ENCODE measurements at regions not wholly inside any gene's neighbourhood (a gene's known extent, or its start where the extent isn't known, plus 50 kb on each side); places are given as distances from the start of the nearest gene placed in this dataset.
"Not testable (repeated sequence)": the region's sequence is repeated elsewhere in the genome, so short reads cannot be mapped to it uniquely, and the experiment has no call there.

DNA sequence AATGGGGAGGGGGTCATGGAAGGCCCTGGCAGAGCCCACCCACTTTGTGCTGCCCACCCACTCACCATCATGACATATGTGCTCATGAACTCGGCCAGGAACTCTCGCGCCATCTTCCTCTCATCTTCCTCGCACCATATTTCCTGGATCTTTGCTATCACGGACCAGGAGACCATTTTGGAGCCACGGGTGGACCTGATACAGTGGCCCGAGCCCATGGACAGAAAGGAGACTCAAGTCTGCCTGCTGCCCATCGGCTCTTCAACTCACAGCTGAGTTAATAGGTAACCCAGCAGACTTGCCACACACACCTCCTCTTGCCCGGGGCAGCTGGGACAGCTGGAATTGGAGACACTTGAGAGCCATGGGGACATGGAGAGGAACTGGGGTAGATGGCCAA is 1958.3 kb downstream of the FOXD4L5 start:
- not testable (repeated sequence) for H3K27me3 ChIP-seq, H3K36me3 Mint-ChIP-seq

GRCh38 chr9:63325696-63326095 is 1959.3 kb downstream of the FOXD4L5 start:
- H3K27me3 Mint-ChIP-seq (ENCODE audit: insufficient read depth, low read depth); H3K9me3 Mint-ChIP-seq: not testable (repeated sequence)

More for the DNA sequence above, 1958.3 kb downstream of the FOXD4L5 start:
- not testable (repeated sequence) for H3K27ac ChIP-seq; H3K4me1 ChIP-seq; H3K4me1 Mint-ChIP-seq; H3K4me3 ChIP-seq; H3K9ac ChIP-seq; H3K36me3 ChIP-seq; DNase-seq (ENCODE audit: low spot score); H3K27ac Mint-ChIP-seq; H3K27me3 Mint-ChIP-seq (ENCODE audit: insufficient read depth, low read depth); H3K9me3 ChIP-seq (ENCODE audit: low read depth); H3K79me2 ChIP-seq (ENCODE audit: low read depth); H3K4me2 ChIP-seq; H3K4me3 Mint-ChIP-seq; H4K20me1 ChIP-seq (ENCODE audit: low read depth); H3F3A ChIP-seq (ENCODE audit: low read depth); H3K9me3 Mint-ChIP-seq; H2AFZ ChIP-seq (replicated peaks)

DNA sequence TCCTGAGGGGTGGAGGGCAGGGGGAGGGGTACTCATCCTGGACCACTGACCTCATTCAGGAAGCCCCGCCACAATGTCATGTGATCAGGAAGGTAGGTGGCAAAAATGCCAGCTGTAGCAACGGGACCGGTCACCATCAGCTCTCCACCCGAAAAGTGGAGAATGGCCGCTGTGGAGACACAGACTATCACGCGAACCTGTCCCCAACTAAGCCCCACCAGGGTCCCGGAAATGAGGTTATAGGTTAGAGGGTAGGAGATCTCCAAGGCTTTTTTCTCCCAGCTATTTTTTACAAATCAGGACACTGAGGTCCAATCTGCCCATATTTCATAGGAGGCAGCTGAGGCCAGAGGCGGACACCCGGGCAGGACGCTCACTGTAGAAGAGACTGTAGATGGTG is 1966.9 kb downstream of the FOXD4L5 start:
- not testable (repeated sequence) for H3K9me3 Mint-ChIP-seq; H3K27ac ChIP-seq; H3K4me1 Mint-ChIP-seq; H3K27me3 ChIP-seq; H2AFZ ChIP-seq (replicated peaks); H3K4me3 ChIP-seq; H3K27ac Mint-ChIP-seq; H3F3A ChIP-seq (ENCODE audit: low read depth); H3K79me2 ChIP-seq (ENCODE audit: low read depth); H3K9ac ChIP-seq; H3K4me1 ChIP-seq; H3K9me3 ChIP-seq (ENCODE audit: low read depth); H3K36me3 Mint-ChIP-seq; H3K36me3 ChIP-seq; H3K27me3 Mint-ChIP-seq (ENCODE audit: insufficient read depth, low read depth); H3K4me2 ChIP-seq; DNase-seq (ENCODE audit: low spot score); H3K4me3 Mint-ChIP-seq; H4K20me1 ChIP-seq (ENCODE audit: low read depth)

More at GRCh38 chr9:63325696-63326095, 1959.3 kb downstream of the FOXD4L5 start:
- not testable (repeated sequence) for H3F3A ChIP-seq (ENCODE audit: low read depth); H3K36me3 Mint-ChIP-seq; H3K27ac Mint-ChIP-seq; H3K27ac ChIP-seq; H3K4me3 Mint-ChIP-seq; H2AFZ ChIP-seq (replicated peaks); H3K4me2 ChIP-seq; H3K27me3 ChIP-seq; H3K36me3 ChIP-seq; H3K79me2 ChIP-seq (ENCODE audit: low read depth); H4K20me1 ChIP-seq (ENCODE audit: low read depth); H3K4me1 Mint-ChIP-seq; DNase-seq (ENCODE audit: low spot score); H3K4me3 ChIP-seq; H3K9ac ChIP-seq; H3K4me1 ChIP-seq; H3K9me3 ChIP-seq (ENCODE audit: low read depth)

DNA sequence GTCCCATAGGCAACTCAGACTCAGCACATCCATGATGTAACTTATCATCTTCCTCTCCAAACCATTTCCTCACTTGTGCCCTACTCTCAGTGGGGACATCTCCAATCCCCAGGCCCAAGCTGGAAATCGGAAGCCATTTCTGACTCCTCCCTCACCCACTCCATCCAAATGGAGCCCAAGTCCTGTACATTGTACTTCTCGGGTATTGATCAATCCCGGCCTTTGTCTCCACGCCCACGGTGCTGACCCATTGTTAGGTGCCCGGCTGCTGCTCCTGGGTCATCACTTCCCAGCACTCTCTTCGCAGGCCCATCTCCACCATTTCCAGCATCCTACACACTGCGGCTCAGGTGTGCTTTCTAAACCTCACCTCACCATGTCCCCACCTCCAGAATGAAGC is 1969.6 kb downstream of the FOXD4L5 start:
- H3K27ac ChIP-seq; H3F3A ChIP-seq (ENCODE audit: low read depth); H3K27ac Mint-ChIP-seq; H2AFZ ChIP-seq (replicated peaks); H3K27me3 ChIP-seq; H3K79me2 ChIP-seq (ENCODE audit: low read depth); H3K4me3 Mint-ChIP-seq; H3K4me2 ChIP-seq; H4K20me1 ChIP-seq (ENCODE audit: low read depth); H3K4me1 ChIP-seq; H3K4me1 Mint-ChIP-seq; H3K9me3 Mint-ChIP-seq; H3K36me3 Mint-ChIP-seq; H3K9me3 ChIP-seq (ENCODE audit: low read depth); H3K9ac ChIP-seq; H3K27me3 Mint-ChIP-seq (ENCODE audit: insufficient read depth, low read depth); H3K4me3 ChIP-seq; DNase-seq (ENCODE audit: low spot score); H3K36me3 ChIP-seq: not testable (repeated sequence)

DNA sequence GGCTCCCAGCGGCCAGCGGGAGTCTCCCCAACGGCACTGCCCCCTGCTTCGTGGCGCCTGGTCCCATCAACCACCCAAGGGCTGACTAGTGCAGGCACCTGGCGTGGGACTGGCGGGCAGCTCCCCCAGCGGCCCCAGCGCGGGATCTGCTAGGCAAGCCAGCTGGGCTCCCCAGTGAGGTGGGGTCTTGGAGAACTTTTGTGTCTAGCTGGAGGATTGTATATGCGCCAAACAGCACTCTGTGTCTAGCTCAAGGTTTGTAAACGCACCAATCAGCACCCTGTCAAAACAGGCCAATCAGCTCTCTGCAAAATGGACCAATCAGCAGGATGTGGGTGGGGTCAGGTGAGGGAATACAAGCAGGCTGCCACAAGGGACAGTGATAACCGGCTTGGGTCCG is 1988.2 kb downstream of the FOXD4L5 start:
- not testable (repeated sequence) for H3K4me3 Mint-ChIP-seq; H3K27me3 Mint-ChIP-seq (ENCODE audit: insufficient read depth, low read depth); H3K27ac ChIP-seq; H3K27ac Mint-ChIP-seq; H3K4me1 Mint-ChIP-seq; DNase-seq (ENCODE audit: low spot score); H3K4me2 ChIP-seq; H4K20me1 ChIP-seq (ENCODE audit: low read depth); H2AFZ ChIP-seq (replicated peaks); H3K9ac ChIP-seq; H3K4me1 ChIP-seq; H3K79me2 ChIP-seq (ENCODE audit: low read depth); H3K36me3 ChIP-seq; H3K9me3 ChIP-seq (ENCODE audit: low read depth); H3K9me3 Mint-ChIP-seq; H3F3A ChIP-seq (ENCODE audit: low read depth); H3K27me3 ChIP-seq; H3K36me3 Mint-ChIP-seq; H3K4me3 ChIP-seq

DNA sequence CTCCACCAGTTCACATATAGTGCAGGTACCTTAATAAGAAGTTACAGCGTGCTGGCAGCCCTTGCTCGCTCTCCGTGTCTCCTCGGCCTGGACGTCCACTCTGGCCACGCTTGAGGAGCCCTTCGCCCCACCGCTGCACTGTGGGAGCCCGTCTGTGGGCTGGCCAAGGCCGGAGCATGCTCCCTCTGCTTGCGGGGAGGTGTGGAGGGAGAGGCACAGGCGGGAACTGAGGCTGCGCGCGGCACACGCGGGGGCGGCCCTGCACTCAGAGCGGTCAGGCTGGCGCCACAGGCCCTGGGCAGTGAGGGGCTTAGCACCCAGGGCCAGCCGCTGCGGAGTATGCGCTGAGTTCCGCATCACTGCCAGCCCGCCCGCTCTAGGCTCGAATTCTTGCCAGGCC is 1988.6 kb downstream of the FOXD4L5 start:
- not testable (repeated sequence) for H3K36me3 Mint-ChIP-seq; H3K27me3 Mint-ChIP-seq (ENCODE audit: insufficient read depth, low read depth); H3K36me3 ChIP-seq; H2AFZ ChIP-seq (replicated peaks); H3F3A ChIP-seq (ENCODE audit: low read depth); H3K9me3 Mint-ChIP-seq; H3K27ac Mint-ChIP-seq; H3K27me3 ChIP-seq; H3K9ac ChIP-seq; H3K4me1 ChIP-seq; H3K9me3 ChIP-seq (ENCODE audit: low read depth); H4K20me1 ChIP-seq (ENCODE audit: low read depth); H3K79me2 ChIP-seq (ENCODE audit: low read depth); H3K4me3 ChIP-seq; DNase-seq (ENCODE audit: low spot score); H3K27ac ChIP-seq; H3K4me2 ChIP-seq; H3K4me3 Mint-ChIP-seq; H3K4me1 Mint-ChIP-seq

GRCh38 chr9:63289971-63290370 is 1995.0 kb downstream of the FOXD4L5 start:
- H3K36me3 ChIP-seq; H3K36me3 Mint-ChIP-seq; H3K4me3 ChIP-seq; H3F3A ChIP-seq (ENCODE audit: low read depth); H3K4me3 Mint-ChIP-seq; H3K4me1 ChIP-seq; H3K4me2 ChIP-seq; H3K9ac ChIP-seq; H3K9me3 Mint-ChIP-seq; H3K9me3 ChIP-seq (ENCODE audit: low read depth); H3K4me1 Mint-ChIP-seq; H3K27ac ChIP-seq; H2AFZ ChIP-seq (replicated peaks); H4K20me1 ChIP-seq (ENCODE audit: low read depth); H3K27ac Mint-ChIP-seq; H3K27me3 Mint-ChIP-seq (ENCODE audit: insufficient read depth, low read depth); DNase-seq (ENCODE audit: low spot score); H3K27me3 ChIP-seq; H3K79me2 ChIP-seq (ENCODE audit: low read depth): not testable (repeated sequence)

Measured in neural progenitor cell (in vitro differentiated cells).